OCI-LY7 (cell line): ENCODE measurements at regions not wholly inside any gene's neighbourhood (a gene's known extent, or its start where the extent isn't known, plus 50 kb on each side); places are given as distances from the start of the nearest gene placed in this dataset.

Experiments
- CTCF ChIP-seq: fragments of 200-600 bp; sonication (generic); conservative IDR thresholded peaks from 2 replicates; pipeline ENCODE4 v1.5.1; 2014; ENCODE audit warnings: mild to moderate bottlenecking, antibody characterized with exemption, low read length, moderate library complexity, mixed read lengths
- EZH2phosphoT487 ChIP-seq: fragments of 200-600 bp; sonication (generic); IDR thresholded peaks from 2 replicates; pipeline ENCODE4 v1.6.1; 2018; ENCODE audit warnings: low read depth, borderline replicate concordance, mild to moderate bottlenecking, mixed run types, antibody characterized with exemption, low read length, moderate library complexity, mixed read lengths

- TF ChIP-seq CTCF (no peak), EZH2phosphoT487 (no peak)
These were observed 83.5 kb upstream of the NCOR2 start for GRCh38 chr12:124650912-124651311.
